ENCODE measurements at regions not wholly inside any gene's neighbourhood (a gene's known extent, or its start where the extent isn't known, plus 50 kb on each side); places are given as distances from the start of the nearest gene placed in this dataset.

GRCh38 chr22:47795477-47796127 lies 1033.2 kb downstream of the TBC1D22A start:
- TF ChIP-seq CTCF (IDR thresholded peaks at IDR 0.05; ENCODE audit: insufficient read depth, low read length, poor library complexity, severe bottlenecking) (no peak), EZH2phosphoT487 (conservative IDR thresholded peaks at IDR 0.05; ENCODE audit: low read length) (no peak)
- Histone ChIP-seq H3K4me2 (ENCODE audit: low read depth, low read length, poor library complexity, severe bottlenecking) (no peak overlapping the region), H2AFZ (ENCODE audit: low read depth, low read length, severe bottlenecking) (no peak overlapping the region), H3K9me2 (replicated peaks; ENCODE audit: insufficient read depth, low read length) (no peaks in the 10 kb centered on the region), H3K36me3 (ENCODE audit: low read length) (no peaks in the 10 kb centered on the region), H3K79me2 (ENCODE audit: insufficient read depth, low read length) (no peaks in the 10 kb centered on the region), H3K4me3 (ENCODE audit: insufficient read depth, low read length, poor library complexity, severe bottlenecking) (no peak overlapping the region), H3F3A (ENCODE audit: insufficient read depth) (no peaks in the 10 kb centered on the region), H3K27ac (ENCODE audit: low read depth, low read length) (no peak overlapping the region), H4K20me1 (ENCODE audit: low read depth, low read length) (no peaks in the 10 kb centered on the region), H3K27me3 (ENCODE audit: low read length) (no peaks in the 10 kb centered on the region), H3K9me3 (ENCODE audit: insufficient read depth, low read length) (peaks cover 4% of the 10 kb centered on the region; the same call in 1 of the 2 replicates), H3K9ac (ENCODE audit: low read length) (no peak overlapping the region)

- H3K9me2 ChIP-seq (replicated peaks; ENCODE audit: insufficient read depth, low read length): no peaks in the 10 kb centered on the region
- H3K27me3 ChIP-seq (ENCODE audit: low read length): no peaks in the 10 kb centered on the region
- H3K9ac ChIP-seq (ENCODE audit: low read length): no peak overlapping the region
- TF ChIP-seq CTCF (IDR thresholded peaks at IDR 0.05; ENCODE audit: insufficient read depth, low read length, poor library complexity, severe bottlenecking) (no peak), EZH2phosphoT487 (conservative IDR thresholded peaks at IDR 0.05; ENCODE audit: low read length) (no peak)
- no peaks in the 10 kb centered on the region for H3K79me2 ChIP-seq (ENCODE audit: insufficient read depth, low read length)
- no peak overlapping the region for H3K4me2 ChIP-seq (ENCODE audit: low read depth, low read length, poor library complexity, severe bottlenecking)
- no peaks in the 10 kb centered on the region for H4K20me1 ChIP-seq (ENCODE audit: low read depth, low read length)
- H3F3A ChIP-seq (ENCODE audit: insufficient read depth): no peaks in the 10 kb centered on the region
- H3K9me3 ChIP-seq (ENCODE audit: insufficient read depth, low read length): peaks cover 4% of the 10 kb centered on the region; the same call in 1 of the 2 replicates
- H3K27ac ChIP-seq (ENCODE audit: low read depth, low read length): no peak overlapping the region
- no peaks in the 10 kb centered on the region for H3K36me3 ChIP-seq (ENCODE audit: low read length)
- no peak overlapping the region for H2AFZ ChIP-seq (ENCODE audit: low read depth, low read length, severe bottlenecking)
- H3K4me3 ChIP-seq (ENCODE audit: insufficient read depth, low read length, poor library complexity, severe bottlenecking): no peak overlapping the region
Measured at GRCh38 chr22:47794851-47795250, 1032.4 kb downstream of the TBC1D22A start.

GRCh38 chr22:47793304-47794101 lies 1031.1 kb downstream of the TBC1D22A start:
- Histone ChIP-seq H3K4me2 (ENCODE audit: low read depth, low read length, poor library complexity, severe bottlenecking) (no peak overlapping the region), H3K36me3 (ENCODE audit: low read length) (no peaks in the 10 kb centered on the region), H3K27ac (ENCODE audit: low read depth, low read length) (no peak overlapping the region), H3K4me3 (ENCODE audit: insufficient read depth, low read length, poor library complexity, severe bottlenecking) (no peak overlapping the region), H3K9me3 (ENCODE audit: insufficient read depth, low read length) (no peaks in the 10 kb centered on the region), H3K9me2 (replicated peaks; ENCODE audit: insufficient read depth, low read length) (no peaks in the 10 kb centered on the region), H3F3A (ENCODE audit: insufficient read depth) (no peaks in the 10 kb centered on the region), H2AFZ (ENCODE audit: low read depth, low read length, severe bottlenecking) (no peak overlapping the region), H4K20me1 (ENCODE audit: low read depth, low read length) (no peaks in the 10 kb centered on the region), H3K27me3 (ENCODE audit: low read length) (no peaks in the 10 kb centered on the region), H3K9ac (ENCODE audit: low read length) (no peak overlapping the region), H3K79me2 (ENCODE audit: insufficient read depth, low read length) (no peaks in the 10 kb centered on the region)
- TF ChIP-seq CTCF (IDR thresholded peaks at IDR 0.05; ENCODE audit: insufficient read depth, low read length, poor library complexity, severe bottlenecking) (no peak), EZH2phosphoT487 (conservative IDR thresholded peaks at IDR 0.05; ENCODE audit: low read length) (no peak)
